ENCODE measurements at regions not wholly inside any gene's neighbourhood (a gene's known extent, or its start where the extent isn't known, plus 50 kb on each side); places are given as distances from the start of the nearest gene placed in this dataset.

GRCh38 chr7:56538541-56539429 lies 422.6 kb upstream of the NUPR2 start:
- no peak for TF ChIP-seq EZH2 (IDR thresholded peaks at IDR 0.05; ENCODE audit: low read depth, low read length, severe bottlenecking)
- TF ChIP-seq RBBP5 (IDR thresholded peaks at IDR 0.05; ENCODE audit: borderline replicate concordance, low read depth, low read length), result no peak
- TF ChIP-seq, protein P1, sequence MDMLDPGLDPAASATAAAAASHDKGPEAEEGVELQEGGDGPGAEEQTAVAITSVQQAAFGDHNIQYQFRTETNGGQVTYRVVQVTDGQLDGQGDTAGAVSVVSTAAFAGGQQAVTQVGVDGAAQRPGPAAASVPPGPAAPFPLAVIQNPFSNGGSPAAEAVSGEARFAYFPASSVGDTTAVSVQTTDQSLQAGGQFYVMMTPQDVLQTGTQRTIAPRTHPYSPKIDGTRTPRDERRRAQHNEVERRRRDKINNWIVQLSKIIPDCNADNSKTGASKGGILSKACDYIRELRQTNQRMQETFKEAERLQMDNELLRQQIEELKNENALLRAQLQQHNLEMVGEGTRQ (IDR thresholded peaks at IDR 0.05; ENCODE audit: low read length), result no peak

Measured in H1 (cell line).